Stomach (tissue), 4 donors: ENCODE measurements at regions not wholly inside any gene's neighbourhood (a gene's known extent, or its start where the extent isn't known, plus 50 kb on each side); places are given as distances from the start of the nearest gene placed in this dataset.
"Not testable (repeated sequence)": the region's sequence is repeated elsewhere in the genome, so short reads cannot be mapped to it uniquely, and the experiment has no call there.

Experiments
- POLR2AphosphoS5 ChIP-seq, 3 donors: sonication (generic); formaldehyde crosslinking; IDR thresholded peaks; one replicate each; pipeline ENCODE4 v1.6.1; 2016; ENCODE audit warnings: antibody characterized with exemption in 3 of 3
- TF ChIP-seq, protein P1 (sequence below), 7 experiments: fragments of 450-650 bp in 4 of 7; fragments of 200-600 bp in 3 of 7; sonication (generic) in 3 of 7; IDR thresholded peaks; one replicate each; pipeline ENCODE4 v1.5.1; 2016 to 2019; ENCODE audit warnings: antibody characterized with exemption in 7 of 7, control low read depth in 2 of 7, mild to moderate bottlenecking in 1 of 7

DNA sequence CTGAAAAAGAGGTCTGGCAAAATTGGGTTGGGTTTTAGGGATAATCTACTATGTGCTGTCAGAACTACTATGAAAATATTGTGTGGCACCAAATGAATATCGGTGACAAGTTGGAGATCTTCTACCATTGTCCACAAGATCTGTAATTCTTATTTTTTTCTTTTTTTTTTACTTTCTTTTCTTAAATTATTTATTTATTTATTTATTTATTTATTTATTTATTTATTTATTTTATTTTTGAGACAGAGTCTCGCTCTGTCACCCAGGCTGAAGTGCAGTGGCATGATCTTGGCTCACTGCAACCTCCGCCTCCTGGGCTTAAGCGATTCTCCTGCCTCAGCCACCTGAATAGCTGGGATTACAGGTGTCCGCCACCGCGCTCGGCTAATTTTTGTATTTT lies 259.4 kb downstream of the HS3ST3B1 start:
- TF ChIP-seq, protein P1, sequence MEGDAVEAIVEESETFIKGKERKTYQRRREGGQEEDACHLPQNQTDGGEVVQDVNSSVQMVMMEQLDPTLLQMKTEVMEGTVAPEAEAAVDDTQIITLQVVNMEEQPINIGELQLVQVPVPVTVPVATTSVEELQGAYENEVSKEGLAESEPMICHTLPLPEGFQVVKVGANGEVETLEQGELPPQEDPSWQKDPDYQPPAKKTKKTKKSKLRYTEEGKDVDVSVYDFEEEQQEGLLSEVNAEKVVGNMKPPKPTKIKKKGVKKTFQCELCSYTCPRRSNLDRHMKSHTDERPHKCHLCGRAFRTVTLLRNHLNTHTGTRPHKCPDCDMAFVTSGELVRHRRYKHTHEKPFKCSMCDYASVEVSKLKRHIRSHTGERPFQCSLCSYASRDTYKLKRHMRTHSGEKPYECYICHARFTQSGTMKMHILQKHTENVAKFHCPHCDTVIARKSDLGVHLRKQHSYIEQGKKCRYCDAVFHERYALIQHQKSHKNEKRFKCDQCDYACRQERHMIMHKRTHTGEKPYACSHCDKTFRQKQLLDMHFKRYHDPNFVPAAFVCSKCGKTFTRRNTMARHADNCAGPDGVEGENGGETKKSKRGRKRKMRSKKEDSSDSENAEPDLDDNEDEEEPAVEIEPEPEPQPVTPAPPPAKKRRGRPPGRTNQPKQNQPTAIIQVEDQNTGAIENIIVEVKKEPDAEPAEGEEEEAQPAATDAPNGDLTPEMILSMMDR (IDR thresholded peaks at IDR 0.05): not testable (repeated sequence)
- TF ChIP-seq POLR2AphosphoS5 (IDR thresholded peaks at IDR 0.05): not testable (repeated sequence)
